Sciatic nerve (tissue), 2 donors: ENCODE measurements at regions not wholly inside any gene's neighbourhood (a gene's known extent, or its start where the extent isn't known, plus 50 kb on each side); places are given as distances from the start of the nearest gene placed in this dataset.

Experiments used
- ATAC-seq: fragments of 200-7000 bp; cut with Tn5 transposase; one replicate; pipeline ENCODE4 v1.9.1; 2020; ENCODE audit warnings: mild to moderate bottlenecking, moderate library complexity
- DNase-seq: peaks from one replicate; pipeline ENCODE4 v3.0.0-alpha.2; 2020; ENCODE audit warnings: low spot score
- intact Hi-C: fragments of 100-400 bp; cut with DNase I; formaldehyde crosslinking; loops from one replicate; pipeline ENCODE4 v1.14.2; 2022
- donor health status: DM: no; HTN: no; CAD: no.
- donor health status: DM: no; HTN: no; CAD: no.

DNA sequence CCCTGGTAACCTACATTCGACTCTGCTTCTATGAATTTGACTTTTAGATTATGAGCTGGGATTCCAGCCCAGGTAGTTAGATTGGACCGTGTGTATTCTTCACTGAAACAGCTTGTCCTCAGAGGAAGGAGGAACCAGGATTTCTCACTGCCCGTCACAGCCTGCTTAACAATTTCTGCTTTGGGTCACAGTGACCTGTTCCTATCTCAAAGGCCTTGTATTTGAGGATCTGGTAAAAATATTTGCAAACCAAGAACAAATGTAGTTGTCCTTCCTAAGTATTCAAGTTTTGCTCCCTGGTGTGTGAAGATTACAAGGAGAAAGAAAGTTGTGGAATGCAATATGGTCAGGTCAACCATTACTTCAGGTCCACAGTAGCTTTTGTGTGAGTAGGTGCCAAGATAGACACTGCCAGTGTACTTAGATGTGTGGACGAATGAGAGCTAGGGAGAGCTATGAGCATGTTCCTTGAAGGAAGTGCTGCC lies 55.1 kb downstream of the KIF4B start:
- ATAC-seq, result no peak
- intact Hi-C loops, result no loop called here
- no peak for DNase-seq

DNA sequence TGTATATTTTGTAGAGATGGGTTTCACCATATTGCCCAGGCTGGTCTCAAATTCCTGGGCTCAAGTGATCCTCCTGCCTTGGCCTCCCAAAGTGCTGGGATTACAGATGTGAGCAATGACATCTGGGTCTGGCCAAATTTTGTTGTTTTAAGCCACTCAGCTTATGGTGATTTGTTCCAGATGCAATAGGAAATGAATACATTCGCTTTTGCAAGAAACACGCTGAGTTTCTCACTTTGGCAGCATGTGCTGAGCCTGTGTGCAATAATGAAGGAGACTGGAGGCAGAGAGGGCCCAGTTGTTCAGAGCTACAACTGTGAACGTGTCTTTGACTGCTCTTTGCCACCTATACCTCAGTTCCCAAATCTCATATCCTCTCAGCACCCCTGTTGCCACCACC lies 56.4 kb downstream of the KIF4B start:
- intact Hi-C loops, result no loop called here
- ATAC-seq, result no peak
- DNase-seq, result no peak

DNA sequence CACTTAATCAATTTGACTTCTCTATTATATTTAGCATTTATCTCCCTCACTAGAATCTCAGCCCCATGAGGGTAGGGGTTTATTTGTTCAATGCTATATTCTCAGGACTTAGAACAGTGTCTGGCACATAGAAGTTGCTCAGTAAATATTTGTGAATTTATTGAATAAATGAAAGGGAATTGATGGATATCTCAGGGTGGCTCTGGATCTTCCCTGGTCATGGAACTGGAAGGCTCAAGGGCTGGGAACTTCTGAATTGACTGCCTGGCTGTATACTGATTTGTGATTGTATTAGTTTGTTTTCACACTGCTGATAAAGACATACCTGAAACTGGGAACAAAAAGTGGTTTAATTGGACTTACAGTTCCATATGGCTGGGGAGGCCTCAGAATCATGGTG lies 57.2 kb downstream of the KIF4B start:
- DNase-seq, result no peak
- no peak for ATAC-seq
- intact Hi-C loops, result no loop called here

DNA sequence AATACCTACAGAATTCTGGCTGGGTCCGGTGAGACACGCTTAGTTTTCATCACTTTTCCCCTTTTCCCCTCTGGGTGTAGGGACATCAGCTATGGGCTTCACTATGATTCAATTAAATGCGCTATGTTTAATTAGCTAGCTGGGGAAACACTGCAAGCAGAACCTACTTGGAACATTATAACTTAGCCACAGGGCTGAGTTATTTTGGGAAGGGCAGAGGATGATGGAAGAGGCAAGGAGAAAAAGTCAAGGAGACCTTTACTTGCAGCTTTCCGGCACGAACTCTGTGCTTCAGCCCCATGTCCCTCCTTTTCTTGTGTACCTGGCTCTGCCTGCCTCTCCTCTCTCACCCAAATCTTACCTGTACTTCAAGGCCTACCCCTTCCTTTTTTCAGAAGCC lies 62.8 kb downstream of the KIF4B start:
- DNase-seq (no peak), ATAC-seq (no peak)
- intact Hi-C loops, result no loop called here

DNA sequence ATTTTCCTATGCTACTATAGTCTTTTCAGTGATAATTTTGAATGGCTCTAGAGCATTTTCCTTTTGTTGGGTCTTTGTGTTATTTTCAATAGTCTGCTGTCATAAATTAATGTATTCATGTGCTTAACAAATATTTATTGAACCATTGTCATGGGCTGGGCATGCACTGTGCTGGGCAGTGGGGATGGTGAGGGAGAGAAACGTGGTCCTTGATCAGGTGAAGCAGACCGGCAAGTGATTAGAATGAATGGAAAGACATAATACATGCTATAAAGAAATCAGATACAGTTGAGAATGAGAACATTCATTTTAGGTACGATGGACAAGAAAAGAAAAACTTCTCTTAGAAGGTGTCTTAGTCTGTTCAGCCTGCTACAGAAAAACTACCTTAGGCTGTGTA lies 66.1 kb downstream of the KIF4B start:
- no peak for ATAC-seq
- intact Hi-C loops, result no loop called here
- no peak for DNase-seq

DNA sequence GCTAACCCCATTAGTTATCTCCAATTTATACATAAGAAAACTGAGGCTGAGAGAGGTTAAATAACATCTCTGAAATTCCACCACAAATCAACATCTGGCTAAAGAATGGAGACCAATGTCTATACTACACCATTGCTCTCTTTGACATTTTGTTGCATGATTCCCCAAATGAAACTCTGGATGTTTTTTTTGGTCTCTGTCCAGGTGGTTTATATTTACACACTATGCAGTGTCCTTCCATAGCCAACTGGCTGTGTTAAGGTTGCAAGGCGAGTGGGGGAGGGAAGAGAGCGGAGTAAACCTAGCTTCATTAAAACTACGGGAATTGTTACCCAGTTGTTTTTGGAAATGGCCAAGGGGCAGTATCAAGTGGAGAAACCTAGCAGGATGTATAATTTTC lies 67.2 kb downstream of the KIF4B start:
- DNase-seq (no peak), ATAC-seq (no peak)
- intact Hi-C loops, result no loop called here

DNA sequence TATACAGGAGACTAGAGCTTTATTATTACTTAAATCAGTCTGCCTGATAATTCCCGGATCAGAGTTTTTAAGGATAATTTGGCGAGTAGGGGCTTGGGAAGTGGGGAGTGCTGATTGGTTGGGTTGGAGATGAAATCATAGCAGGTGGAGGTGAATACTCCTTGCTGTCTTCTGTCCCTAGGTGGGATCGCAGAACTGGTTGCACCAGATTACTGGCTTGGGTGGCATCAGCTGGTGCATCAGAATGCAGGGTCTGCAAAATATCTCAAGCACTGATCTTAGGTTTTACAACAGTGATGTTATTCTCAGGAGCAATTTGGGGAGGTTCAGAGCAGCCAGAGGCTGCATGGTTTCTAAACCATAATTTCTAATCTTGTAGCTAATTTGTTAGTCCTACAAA lies 68.1 kb downstream of the KIF4B start:
- intact Hi-C loops, result no loop called here
- ATAC-seq (no peak), DNase-seq (no peak)

DNA sequence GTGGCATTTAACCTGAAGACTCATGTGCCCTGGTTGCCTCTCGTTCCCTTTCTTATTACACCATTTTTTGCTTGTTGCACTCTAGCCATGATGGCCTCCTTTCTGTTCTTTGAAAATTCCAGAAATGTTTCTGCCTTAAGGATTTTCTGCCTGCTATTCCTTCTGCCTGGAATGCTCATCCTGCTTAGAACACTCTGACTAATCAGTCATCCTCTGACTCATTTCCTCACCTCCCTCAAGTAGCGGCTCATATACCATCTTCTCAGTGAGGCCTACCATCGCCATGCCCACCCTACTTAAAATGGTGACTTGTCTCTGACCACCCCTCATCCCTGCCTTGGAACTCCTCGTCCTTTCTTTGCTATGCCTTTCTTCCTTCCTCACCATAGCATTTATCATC lies 68.8 kb downstream of the KIF4B start:
- intact Hi-C loops, result no loop called here
- no peak for ATAC-seq
- DNase-seq, result no peak

DNA sequence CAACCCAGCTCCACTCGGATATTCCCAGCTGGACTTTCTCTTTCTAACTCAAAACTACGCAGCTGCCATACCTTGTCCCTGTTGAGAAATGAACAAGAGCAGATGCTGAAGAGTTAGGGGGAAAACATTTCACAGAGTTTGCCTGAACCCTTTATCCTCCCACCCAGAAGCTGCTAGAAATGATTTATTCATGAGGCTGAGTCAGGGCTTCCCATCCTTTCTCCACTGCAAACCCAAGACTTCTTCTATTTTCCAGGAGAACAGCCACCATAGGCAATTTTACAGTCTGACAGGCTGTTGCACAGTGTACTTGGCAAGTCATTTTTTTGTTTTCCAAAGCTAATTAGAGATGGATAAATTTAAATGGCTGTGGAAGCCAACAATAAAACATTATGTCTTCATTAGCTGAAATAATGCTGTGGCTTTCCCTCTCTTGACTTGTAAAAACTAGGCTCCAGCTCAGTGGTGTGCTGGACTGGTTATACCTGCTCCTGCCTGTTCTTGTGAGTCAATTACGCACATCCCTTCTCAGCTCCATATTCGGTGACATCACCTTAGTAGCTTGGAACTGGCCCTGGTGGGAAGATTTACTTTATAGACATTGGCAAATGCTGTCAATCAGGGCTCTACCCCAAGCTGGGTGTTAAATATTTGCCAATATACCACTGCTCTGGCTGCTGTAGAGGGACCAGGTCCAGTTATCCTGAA lies 71.9 kb downstream of the KIF4B start:
- intact Hi-C loops, result no loop called here
- no peak for DNase-seq
- ATAC-seq, result no peak

DNA sequence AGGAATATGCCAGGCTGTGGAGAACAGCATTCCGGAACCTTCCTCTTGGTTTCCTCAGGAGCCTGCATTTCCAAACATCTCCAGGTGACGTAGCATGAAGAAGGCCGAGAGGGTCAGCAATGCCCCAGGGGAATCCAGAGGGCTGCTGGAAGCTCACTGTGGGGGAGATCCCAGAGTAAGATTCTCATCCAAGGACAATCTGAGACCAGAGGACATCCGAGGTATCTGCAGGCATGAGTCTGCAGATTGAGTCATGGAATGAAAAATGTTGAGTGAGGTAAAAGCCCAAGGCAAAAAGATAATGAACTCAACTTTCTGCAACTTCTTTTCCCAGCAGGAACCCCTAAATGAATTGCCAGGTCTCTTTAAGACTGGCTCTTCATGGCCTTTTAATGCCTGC lies 73.5 kb downstream of the KIF4B start:
- no peak for ATAC-seq
- intact Hi-C loops, result no loop called here

DNA sequence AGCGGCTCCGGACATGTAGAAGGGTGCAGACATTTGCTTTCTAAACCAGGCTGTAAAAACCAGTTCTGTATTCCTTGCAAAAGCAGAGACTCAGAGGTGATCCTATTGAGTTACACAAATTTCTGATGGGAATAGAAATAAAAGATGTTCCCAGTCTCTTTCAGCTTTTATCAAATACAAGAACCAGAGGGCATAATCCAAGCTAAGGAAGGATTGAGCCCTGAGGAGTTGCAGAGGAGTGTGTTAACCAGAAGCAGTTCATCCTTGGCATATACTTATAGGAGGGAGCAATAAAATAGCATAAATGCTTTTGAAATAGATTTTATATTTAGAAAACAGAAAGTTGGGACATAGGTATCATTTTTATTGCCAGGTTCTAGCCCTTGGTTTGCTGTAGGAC lies 75.3 kb downstream of the KIF4B start:
- intact Hi-C loops, result no loop called here
- ATAC-seq, result no peak
- DNase-seq, result no peak

More for the DNA sequence above, 73.5 kb downstream of the KIF4B start:
- no peak for DNase-seq

DNA sequence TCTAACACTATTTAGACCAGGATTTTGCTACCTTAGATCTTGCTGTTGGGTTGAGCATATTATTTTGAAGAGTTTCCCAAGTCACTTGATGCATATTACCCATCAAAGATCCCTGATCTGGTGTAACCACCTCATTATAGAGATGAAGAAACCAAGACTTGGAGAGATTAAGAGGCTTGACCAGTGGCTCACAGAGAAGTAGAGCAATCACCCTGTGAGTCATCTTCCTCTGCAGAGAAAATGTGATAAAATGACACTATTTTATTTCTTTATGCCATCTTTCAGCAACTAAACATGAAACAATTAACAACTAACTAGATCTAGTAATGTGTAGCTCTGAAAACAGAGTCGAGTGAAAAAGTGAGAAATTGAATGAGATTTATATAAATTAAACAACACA lies 76.1 kb downstream of the KIF4B start:
- ATAC-seq, result no peak
- intact Hi-C loops, result no loop called here
- no peak for DNase-seq

DNA sequence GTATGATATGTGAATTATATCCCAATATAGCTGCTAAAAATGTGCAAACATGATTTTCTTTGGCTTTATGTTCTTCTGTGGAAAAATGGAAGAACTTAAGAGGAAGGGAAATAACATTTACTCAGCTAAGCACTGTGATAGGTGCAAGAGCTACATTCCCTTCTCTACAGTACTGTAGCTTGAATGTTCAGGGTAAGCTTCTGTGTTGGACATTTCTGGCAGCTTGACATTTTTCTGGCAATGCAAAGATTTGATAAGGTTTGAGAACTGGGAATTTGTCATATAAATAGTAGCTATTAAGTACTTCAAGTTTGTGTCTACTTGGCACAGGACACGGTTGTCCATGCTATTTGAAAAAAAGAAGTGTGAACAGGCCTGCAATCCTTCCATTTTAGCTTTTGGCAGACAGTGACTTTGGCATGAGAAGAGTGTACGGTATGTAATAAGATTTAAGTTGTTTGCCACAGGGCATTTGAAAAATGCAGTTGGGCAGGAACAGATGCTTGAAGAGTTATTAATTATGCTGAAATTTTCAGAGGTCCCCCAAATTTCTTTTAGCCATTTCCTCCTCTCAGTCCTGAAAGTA lies 77.6 kb downstream of the KIF4B start:
- ATAC-seq, result no peak
- intact Hi-C loops, result no loop called here

DNA sequence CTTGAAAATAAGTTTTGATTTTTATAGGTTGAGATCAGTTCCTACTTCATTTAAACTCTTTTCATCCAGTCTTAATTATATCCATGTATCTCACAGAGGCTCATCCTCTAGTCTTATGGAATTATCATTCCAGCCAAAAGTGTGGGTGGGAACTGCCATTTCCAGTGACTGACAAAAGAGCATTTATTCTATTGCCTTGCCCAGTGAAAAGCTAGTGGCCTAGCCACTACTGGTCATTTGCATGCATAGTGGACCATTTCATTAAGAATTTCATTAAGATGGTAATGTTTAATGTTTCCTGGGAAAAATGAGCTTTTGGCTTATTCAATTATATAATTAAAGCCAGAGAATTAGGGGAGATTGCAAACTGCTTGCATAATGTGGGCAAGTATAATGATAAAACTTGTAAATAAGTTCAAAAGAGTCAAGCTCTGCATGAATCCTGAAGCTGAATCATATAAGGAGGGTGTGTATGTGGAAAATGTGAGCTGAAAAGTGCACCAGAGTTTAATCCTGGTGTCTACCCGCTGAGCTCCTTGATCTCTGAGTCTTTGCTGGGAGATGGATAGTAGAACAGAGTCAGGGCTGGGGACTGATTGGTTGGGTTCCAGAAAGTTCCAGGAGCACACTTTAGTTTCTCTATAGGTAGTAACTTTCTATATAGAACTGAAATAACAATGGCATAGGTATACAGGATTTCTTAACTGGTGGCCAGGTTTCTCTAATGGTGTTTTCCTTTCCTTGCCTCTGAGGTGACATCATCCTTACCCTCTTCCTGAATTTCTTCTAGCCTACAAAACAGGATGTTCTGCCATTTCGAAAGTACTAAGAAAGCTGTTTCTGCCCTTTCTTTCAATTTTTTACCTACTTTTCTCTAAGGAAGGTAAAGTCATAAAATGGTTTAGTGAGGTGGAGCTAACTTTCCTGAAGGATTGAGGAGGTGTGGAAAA lies 78.5 kb downstream of the KIF4B start:
- no peak for ATAC-seq
- no peak for DNase-seq
- intact Hi-C loops, result no loop called here

More for the DNA sequence above, 77.6 kb downstream of the KIF4B start:
- DNase-seq, result no peak

DNA sequence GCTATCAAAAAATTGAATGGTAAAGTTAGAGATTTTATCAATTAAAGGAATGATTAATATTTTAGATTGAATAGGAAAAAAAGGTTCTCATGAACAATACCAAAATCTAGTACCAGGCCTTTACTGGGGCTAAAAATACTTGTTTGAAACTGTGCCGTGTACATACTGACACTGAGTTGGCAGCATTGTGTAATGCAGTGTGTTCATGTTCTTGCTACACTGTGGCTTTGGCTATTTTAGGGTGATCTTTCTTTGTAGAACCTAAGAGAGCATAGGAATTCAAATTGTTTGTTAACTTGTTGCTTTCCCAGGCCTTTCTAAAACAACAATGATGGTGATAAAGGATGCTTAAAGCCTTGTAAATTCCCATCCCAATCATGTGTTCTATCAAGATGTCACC lies 80.9 kb downstream of the KIF4B start:
- intact Hi-C loops, result no loop called here
- DNase-seq (no peak), ATAC-seq (no peak)

DNA sequence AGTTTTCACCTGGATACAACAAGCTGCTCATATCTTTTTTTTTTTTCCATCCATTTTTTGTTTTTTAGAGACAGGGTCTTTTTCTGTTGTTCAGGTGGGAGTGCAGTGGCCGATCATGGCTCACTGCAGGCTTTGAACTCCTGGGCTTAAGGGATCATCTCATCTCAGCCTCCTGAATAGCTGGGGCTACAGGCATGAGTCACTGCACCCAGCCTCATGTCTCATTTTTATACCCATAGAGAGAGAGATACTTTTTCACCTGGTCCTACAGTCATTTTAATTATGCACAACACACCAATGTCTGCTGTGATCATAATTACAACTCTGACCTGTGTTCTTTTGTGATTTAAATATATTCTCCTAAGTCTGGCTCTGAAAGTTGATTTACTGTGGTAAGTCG lies 84.4 kb downstream of the KIF4B start:
- ATAC-seq (no peak), DNase-seq (no peak)
- intact Hi-C loops, result no loop called here

DNA sequence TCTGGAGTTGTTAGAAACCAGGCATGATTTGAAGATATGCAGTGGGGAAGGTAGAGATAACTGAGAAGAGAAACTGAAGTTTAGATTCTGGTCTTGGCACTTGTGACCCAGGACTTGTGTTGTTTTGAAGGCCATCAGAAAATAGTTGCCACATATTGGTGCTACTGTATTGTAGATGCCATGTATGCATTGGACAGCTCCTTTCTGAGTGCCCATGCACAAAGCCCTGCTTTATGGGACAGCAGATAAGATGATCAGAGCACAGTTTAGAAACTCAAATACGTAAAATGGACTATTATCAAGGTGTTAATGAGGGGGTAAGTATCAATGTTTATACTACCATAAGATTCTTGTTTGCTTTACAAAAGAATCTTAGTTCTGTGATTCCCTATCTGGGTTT lies 84.9 kb downstream of the KIF4B start:
- no peak for DNase-seq
- intact Hi-C loops, result no loop called here
- no peak for ATAC-seq

DNA sequence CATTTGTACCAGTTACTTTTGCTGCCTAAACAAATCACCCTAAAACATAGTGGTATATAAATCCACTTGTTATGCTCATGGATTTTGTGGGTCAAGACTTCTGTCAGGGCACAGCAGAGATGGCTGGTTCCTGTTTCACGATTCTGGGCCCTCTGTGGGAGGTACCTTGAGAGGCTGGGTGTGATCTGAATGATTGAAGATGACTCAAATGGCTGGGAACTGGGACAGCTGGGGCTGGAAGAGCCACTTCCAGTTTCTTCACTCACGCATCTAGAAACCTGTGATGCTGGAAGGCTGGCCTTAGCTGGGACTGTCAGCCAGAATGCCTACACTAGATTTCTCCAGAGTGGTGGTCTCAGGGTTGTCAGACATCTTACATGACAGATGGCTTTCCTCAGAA lies 88.1 kb downstream of the KIF4B start:
- DNase-seq (no peak), ATAC-seq (no peak)
- intact Hi-C loops, result no loop called here

DNA sequence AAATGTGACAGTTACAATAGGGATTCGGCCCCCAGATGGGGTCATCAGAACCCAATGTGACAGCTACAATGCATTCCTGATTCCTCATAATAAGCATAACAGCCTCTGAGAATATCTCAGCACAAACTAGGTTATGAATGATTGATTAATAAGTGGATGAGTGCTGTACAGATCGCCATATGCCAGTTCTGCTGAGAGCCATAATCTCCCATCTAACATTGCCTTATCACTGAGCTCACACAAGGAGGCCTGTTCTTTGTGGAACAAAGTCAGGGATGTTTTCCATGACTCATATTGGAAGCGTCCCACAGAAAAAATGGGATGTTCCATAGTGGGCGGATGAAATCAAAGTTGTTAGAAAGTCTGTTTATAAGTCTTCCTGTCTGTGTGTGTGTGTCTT lies 89.6 kb downstream of the KIF4B start:
- DNase-seq (no peak), ATAC-seq (no peak)
- intact Hi-C loops, result no loop called here

DNA sequence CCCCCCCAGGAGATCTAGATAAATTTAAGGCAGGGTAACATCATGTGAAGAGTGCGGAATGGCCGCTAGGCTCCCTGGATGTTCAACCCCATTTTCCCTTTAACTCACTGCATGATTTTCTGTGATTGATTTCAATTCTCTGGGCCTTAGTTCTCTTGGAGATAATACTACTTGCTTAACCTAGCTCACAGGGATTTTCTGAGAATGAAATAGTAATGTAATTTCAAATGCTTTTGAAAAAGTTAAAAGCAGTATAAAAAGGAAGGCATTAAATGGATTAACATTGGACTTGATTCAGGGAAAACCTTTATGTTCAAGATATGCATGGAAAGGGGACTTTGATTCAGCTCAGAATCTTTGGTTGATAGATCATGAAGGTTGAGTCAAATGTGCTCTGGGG lies 90.9 kb downstream of the KIF4B start:
- intact Hi-C loops, result no loop called here
- ATAC-seq (no peak), DNase-seq (no peak)
